ENCODE measurements at regions not wholly inside any gene's neighbourhood (a gene's known extent, or its start where the extent isn't known, plus 50 kb on each side); places are given as distances from the start of the nearest gene placed in this dataset.
"Not testable (repeated sequence)": the region's sequence is repeated elsewhere in the genome, so short reads cannot be mapped to it uniquely, and the experiment has no call there.

DNA sequence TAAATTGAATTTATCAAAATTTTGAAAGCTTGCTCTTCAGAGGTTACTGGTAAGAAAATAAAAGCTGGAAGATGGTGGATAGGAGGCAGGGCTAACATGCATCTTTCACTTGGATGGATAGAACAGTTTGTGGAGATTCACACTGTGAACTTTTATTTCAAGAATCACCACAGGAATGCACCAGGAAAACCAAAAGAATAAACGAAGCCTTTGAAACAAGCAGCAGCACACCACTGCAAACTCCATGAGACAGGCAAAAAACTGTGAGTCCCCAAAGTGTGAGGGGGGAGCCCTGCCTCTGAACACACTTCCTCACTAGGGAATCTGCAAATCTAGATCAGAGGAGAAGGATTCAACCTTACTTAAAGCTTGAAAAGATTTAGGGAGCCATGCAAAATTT, 122.2 kb downstream of the RTP4 start:
- no peak overlapping the region for H3K4me3 ChIP-seq (ENCODE audit: low read depth, low read length)
- H3K9me3 ChIP-seq: no peaks in the 10 kb centered on the region
- no peaks in the 10 kb centered on the region for H3K36me3 ChIP-seq
- no peak for DNase-seq
- no peak for TF ChIP-seq CTCF (IDR thresholded peaks at IDR 0.05; ENCODE audit: low read depth, low read length)
- no peaks in the 10 kb centered on the region for H3K27me3 ChIP-seq
- no peaks in the 10 kb centered on the region for H3K4me1 ChIP-seq

GRCh38 chr3:187484547-187485295, 116.5 kb downstream of the RTP4 start:
- no peak overlapping the region for H3K4me3 ChIP-seq (ENCODE audit: low read depth, low read length)
- H3K27me3 ChIP-seq: no peaks in the 10 kb centered on the region
- no peaks in the 10 kb centered on the region for H3K4me1 ChIP-seq
- TF ChIP-seq CTCF (IDR thresholded peaks at IDR 0.05; ENCODE audit: low read depth, low read length): no peak
- H3K9me3 ChIP-seq: no peaks in the 10 kb centered on the region
- DNase-seq: no peak
- H3K36me3 ChIP-seq: no peaks in the 10 kb centered on the region

DNA sequence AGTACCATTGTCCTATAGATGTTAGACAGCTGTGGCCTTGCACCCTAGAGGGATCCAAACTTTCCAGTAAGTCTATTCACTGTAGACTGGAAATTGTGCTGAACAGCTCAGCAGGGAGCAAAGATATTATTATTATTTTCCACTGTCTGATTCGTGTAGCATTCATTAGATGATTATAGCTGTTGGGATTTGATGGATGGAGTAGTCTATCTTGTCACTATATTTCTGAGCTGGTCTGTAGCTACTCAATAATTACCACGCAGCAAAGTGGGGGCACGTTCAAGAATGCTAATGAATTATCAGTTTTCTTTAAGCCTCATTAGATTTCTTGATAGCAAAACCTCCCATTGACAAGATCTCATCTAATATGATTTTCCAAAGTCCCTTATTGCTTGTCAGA, 113.2 kb downstream of the RTP4 start:
- H3K4me3 ChIP-seq (ENCODE audit: low read depth, low read length): no peak overlapping the region
- no peaks in the 10 kb centered on the region for H3K36me3 ChIP-seq
- no peak for TF ChIP-seq CTCF (IDR thresholded peaks at IDR 0.05; ENCODE audit: low read depth, low read length)
- H3K27me3 ChIP-seq: no peaks in the 10 kb centered on the region
- no peak for DNase-seq
- H3K4me1 ChIP-seq: no peaks in the 10 kb centered on the region
- H3K9me3 ChIP-seq: no peaks in the 10 kb centered on the region

DNA sequence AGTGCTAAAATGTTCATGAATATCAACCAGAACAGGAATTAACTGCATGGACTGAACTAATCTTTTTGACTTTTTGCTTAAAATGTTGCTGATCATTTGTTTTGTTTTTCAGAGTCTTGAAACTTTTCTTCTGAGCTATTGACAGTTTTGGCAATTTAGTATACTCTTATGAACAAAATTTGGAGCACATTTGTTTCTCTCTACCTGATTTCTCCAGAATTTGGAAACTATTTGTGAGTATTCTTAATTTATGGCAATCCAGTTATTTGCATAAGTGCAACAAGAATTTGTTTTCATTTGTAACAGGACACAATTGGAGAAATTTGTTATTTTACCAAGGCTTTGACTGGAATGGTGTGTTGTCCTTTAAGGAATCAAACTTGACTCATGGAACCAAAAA, 107.4 kb downstream of the RTP4 start:
- not testable (repeated sequence) for DNase-seq; H3K4me3 ChIP-seq (ENCODE audit: low read depth, low read length); H3K36me3 ChIP-seq; H3K9me3 ChIP-seq; H3K27me3 ChIP-seq; H3K4me1 ChIP-seq

- H3K9me3 ChIP-seq: no peaks in the 10 kb centered on the region
- H3K36me3 ChIP-seq: no peaks in the 10 kb centered on the region
- DNase-seq: no peak
- H3K4me3 ChIP-seq (ENCODE audit: low read depth, low read length): no peak overlapping the region
- no peaks in the 10 kb centered on the region for H3K27me3 ChIP-seq
- no peak for TF ChIP-seq CTCF (IDR thresholded peaks at IDR 0.05; ENCODE audit: low read depth, low read length)
- no peaks in the 10 kb centered on the region for H3K4me1 ChIP-seq
Measured at GRCh38 chr3:187473778-187474406, 105.7 kb downstream of the RTP4 start.

DNA sequence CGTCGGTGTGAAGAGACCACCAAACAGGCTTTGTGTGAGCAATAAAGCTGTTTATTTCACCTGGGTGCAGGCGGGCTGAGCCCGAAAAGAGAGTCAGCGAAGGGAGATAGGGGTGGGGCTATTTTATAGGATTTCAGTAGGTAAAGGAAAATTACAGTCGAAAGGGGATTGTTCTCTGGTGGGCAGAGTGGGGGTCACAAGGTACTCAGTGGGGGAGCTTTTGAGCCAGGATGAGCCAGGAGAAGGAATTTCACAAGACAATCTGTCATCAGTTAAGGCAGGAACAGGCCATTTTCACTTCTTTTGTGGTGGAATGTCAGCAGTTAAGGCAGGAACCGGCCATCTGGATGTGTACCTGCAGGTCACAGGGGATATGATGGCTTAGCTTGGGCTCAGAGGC, 98.1 kb downstream of the RTP4 start:
- not testable (repeated sequence) for H3K4me3 ChIP-seq (ENCODE audit: low read depth, low read length); DNase-seq

DNA sequence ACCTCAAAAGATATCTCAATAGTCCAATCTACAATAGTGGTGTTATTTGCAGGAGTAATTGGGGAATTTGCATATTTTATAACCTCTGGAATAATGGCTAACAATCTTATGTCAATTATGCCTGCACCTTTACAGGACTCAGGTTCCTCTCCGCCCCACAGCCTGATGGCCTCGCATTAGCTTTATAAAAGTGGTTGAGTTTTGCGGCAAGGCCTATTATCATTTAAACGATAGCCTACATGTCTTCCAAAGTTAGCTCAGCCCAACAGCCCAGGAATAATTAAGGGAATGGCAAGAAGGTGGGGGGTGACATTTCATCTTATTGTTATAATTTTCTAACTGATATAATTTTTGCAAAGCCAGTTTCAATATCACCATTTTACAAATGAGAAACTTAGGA, 97.3 kb downstream of the RTP4 start:
- Histone ChIP-seq H3K9me3 (no peaks in the 10 kb centered on the region), H3K4me3 (ENCODE audit: low read depth, low read length) (no peak overlapping the region), H3K4me1 (no peaks in the 10 kb centered on the region), H3K36me3 (no peaks in the 10 kb centered on the region), H3K27me3 (no peaks in the 10 kb centered on the region)
- DNase-seq: no peak
- TF ChIP-seq CTCF (IDR thresholded peaks at IDR 0.05; ENCODE audit: low read depth, low read length): no peak

More for the DNA sequence above, 98.1 kb downstream of the RTP4 start:
- H3K4me1 ChIP-seq, H3K36me3 ChIP-seq, H3K9me3 ChIP-seq, H3K27me3 ChIP-seq: not testable (repeated sequence)
